HG03108 (cell line): ENCODE measurements at regions not wholly inside any gene's neighbourhood (a gene's known extent, or its start where the extent isn't known, plus 50 kb on each side); places are given as distances from the start of the nearest gene placed in this dataset.
"Not testable (repeated sequence)": the region's sequence is repeated elsewhere in the genome, so short reads cannot be mapped to it uniquely, and the experiment has no call there.

Experiments used
- ATAC-seq: cut with Tn5 transposase; IDR thresholded peaks from one replicate; pipeline ENCODE4 v1.9.1; 2021; ENCODE audit warnings: moderate library complexity; ENCODE audit not compliant: unreplicated experiment

DNA sequence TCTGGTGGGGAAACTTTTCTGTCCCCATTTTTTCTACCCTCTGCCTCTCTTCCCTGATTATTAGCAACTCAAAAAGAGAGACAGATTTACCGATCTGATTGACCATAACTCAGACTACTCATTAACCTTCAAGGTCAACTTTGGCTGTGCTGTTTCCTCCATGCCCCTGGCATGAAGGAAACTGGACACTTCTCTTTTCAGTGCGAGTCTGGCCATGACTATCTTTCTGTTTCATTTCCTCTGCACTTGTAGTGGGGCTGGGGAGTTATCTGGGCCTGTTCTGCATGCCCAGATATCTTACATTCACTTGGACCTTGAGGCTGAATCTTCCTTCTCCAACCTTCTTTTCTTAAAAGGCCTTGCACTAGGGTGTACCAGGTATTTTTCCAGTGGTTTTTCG is 76.9 kb upstream of the SLCO2A1 start:
- peak; percentile 52 for ATAC-seq

GRCh38 chr3:134105876-134106556 is 76.3 kb upstream of the SLCO2A1 start:
- ATAC-seq: no peak

DNA sequence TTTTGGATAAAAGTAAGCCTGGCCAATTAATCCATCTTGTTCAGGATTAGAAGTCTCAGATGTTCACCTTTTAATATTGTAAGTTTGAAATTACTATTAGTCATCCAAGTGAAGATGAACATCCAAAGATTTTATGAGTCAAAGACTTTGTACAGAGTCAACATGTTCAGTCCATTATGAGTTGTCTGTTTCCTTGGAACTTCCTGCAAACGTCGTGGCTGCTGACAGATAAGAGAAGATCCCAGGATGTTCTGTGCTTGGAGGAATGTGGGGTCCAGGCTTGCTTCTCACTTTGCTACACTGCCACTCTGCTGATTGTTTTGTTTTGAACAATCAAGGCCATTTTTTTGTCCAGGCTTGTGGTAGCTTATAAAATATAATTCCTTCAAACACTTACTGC is 74.3 kb upstream of the SLCO2A1 start:
- no peak for ATAC-seq

GRCh38 chr3:134103470-134103869 is 73.7 kb upstream of the SLCO2A1 start:
- ATAC-seq: no peak

DNA sequence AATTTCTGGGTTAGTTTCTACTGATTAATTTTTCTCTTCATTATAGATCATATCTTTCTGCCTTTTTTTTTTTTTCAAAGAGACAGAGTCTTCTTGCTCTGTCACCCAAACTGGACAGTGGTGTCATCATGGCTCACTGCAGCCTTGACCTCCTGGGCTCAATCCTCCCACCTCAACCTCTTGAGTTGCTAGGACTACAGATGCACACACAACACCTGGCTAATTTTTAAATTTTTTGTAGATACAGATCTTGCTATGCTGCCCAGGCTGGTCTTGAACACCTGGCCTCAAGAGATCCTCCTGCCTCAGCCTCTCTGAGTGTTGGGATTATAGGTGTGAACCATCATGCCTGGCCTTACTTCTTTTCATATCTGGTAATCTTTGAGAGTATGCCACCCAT is 73.3 kb upstream of the SLCO2A1 start:
- ATAC-seq: no peak

- not testable (repeated sequence) for ATAC-seq
Observed at GRCh38 chr3:134096214-134096613, 66.5 kb upstream of the SLCO2A1 start.

- ATAC-seq: no peak
Observed at GRCh38 chr3:134095005-134095404, 65.3 kb upstream of the SLCO2A1 start.

DNA sequence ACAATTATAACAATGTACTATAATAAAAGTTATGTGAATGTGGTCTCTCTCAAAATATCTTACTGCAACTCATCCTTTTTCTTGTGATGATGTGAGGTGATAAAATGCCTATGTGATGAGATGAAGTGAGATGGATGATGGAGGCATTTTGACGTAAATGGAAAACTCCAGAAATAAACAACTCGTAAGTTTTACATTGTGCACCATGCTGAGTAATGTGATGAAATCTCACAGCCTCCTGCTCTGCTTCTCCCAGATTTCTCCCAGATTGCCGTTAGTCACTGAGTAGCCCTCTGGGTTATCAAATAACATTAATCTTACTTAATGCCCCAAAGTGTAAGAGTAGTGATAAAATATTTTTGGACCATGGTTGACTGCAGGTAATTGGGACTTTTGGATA is 64.8 kb upstream of the SLCO2A1 start:
- ATAC-seq: no peak

- no peak for ATAC-seq
Observed at GRCh38 chr3:134093956-134094355, 64.2 kb upstream of the SLCO2A1 start.

GRCh38 chr3:134092208-134092701 is 62.5 kb upstream of the SLCO2A1 start:
- no peak for ATAC-seq

- no peak for ATAC-seq
Observed at GRCh38 chr3:134090031-134090430, 60.3 kb upstream of the SLCO2A1 start.

DNA sequence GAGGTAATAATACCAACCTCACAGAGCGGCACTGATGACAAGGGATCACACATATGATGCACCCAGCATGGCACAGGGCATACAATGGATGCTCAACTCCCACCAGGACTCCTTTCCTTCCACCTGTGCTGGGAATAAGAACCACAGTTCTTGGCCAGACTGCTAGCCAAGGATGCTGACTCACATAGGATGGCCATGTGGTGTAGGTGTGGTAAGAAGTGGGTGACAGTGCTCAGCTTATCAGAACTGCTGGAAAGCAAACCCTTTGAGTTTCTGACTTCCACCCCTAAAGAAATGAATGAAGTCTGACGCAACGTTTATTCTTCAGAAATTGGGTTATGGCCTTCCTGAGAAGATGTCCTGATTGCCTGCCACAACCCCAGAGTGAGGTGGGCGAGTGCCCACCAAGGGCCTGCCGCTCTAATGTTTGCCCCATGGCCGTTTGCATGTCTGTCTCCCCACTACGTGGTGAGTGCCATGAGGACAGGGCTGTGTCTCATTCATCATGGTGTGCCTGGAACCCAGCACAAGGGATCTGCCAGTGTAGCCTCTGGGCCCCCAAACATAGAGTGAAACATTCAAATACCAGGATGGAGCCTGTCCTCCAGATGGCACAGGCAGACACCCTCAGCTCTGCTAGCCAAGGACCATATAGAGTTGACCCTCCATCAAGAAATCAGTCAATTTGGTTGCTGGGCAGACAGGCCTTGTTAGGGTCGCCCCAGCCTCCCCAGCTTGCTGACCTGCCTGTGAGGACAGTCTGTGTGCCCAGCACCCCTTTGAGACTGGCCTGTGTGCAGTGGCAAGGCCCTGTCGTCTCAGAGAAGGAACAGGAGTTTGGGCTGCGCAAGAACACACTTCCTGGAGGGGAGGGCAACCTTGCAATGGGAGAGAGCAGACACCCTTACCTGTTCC is 57.6 kb upstream of the SLCO2A1 start:
- ATAC-seq: no peak

- ATAC-seq: no peak
Observed at GRCh38 chr3:134086616-134087015, 56.9 kb upstream of the SLCO2A1 start.

GRCh38 chr3:134085034-134085775 is 55.5 kb upstream of the SLCO2A1 start:
- ATAC-seq: no peak

DNA sequence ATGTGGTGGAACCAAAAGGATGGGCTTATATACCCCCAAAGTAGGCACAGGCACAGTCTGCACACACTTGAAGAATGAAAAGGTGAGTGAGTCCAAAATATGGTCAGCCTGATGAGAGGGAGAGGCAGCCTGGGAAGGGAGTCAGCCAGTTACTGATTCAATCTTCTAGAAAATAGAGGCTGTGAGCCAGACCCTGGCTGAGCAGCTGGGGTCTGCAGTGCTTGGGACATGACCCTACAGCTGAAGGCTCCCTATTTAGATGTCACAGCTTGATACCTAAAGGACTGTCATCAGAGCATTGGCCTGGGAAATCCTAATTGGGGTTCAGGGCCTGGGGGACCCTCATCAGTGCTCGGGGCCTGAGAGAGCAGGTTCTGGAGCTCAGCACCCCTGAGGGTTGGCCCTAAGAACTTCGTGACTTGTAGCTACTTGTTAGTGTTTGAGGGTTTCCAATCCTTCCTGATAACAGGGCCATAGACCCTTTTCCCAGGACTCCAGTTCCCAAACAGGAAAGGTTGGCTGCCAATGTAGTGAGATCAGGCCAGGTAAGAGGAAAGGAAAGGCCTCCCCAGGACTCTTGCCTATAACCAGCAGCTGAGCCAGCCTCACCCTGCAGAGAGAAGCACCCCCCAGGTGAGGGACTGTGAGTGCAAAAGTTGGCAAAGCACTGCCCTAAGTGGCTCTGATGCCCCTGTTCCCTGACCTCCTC is 54.7 kb upstream of the SLCO2A1 start:
- no peak for ATAC-seq

DNA sequence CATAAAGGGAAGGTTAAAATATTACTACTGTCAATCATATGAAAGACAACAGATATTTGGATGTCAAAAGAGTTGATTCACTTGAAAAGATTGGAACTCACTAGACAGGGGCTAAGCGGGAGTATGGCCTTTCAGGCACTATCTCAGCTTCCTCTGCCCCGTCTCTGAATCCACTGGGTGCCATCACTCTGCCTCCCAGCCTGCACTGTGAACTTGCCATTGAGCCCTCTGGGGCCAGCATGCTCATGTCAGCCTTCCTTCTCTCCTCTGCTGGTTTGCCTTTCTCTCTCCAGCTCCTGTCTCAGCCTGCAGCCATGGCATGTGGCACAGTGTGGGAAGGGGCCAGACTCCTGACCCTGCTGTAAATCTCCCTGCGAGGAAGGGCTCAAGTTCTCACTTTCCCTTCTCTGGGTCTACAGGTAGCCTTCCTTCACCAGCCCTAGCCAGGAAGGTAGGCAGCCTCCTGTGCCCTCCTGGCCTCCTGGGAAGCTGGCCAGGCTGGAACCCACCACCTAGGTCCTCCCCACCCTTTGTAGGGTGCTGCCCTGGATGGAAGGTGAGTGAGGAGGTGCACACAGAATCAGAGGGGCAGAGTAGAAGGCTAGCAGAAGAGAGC is 54.0 kb upstream of the SLCO2A1 start:
- no peak for ATAC-seq

GRCh38 chr3:134083008-134083407 is 53.3 kb upstream of the SLCO2A1 start:
- no peak for ATAC-seq

DNA sequence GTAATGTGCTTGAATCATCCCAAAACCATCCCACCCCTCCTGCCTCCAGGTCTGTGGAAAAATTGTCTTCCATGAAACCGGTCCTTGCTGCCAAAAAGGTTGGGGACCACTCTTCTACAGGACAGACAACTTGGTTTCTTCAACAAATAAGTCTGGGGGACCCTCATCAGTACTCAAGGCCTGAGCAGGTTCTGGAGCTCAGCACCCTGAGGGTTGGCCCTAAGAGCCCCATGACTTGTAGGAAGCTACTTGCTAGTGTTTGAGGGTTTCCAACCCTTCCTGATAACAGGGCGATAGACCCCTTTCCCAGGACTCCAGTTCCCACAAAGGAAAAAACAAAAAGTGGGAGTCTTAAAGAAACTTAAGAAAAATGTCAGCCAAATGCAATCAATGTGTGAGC is 52.9 kb upstream of the SLCO2A1 start:
- ATAC-seq: no peak

DNA sequence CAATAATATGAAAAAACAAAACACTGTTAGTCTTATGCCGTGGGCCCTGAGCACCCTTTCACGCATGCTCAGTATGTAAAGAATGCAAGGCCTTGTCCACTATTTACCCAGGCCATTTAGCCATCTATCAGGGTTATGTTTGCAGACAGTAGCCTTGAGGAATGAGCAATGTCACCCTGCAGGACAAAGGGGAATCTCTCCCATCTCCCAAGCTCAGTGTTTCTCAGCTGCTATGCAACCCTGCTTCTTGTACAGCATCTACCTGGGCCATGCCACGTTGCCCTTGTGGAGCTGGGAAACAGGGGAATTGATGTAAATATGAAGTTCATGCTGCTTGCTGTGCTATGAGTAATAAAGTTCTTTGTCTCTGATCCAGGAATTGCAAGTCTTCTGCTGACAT is 51.5 kb upstream of the SLCO2A1 start:
- ATAC-seq: no peak

DNA sequence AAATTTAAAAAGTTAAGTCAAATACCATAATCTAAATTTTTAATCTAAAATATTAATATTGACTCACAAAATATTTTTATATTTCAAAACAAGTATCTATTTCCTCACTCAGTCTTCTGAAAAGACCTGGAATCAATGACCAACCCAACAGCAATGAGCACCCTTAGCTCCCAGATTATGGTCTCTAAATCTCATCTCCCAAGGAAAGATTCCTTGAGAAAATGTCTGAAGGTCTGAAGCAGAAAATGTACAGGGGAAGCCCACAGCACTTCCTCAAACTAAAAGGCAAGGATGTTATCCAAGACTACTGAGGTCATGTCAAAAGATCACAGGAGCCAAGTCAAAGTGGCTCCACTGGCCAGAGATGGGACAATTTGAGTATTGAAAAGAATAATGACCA is 51.0 kb upstream of the SLCO2A1 start:
- no peak for ATAC-seq
